Right cardiac atrium (tissue), 5 donors: ENCODE measurements at regions not wholly inside any gene's neighbourhood (a gene's known extent, or its start where the extent isn't known, plus 50 kb on each side); places are given as distances from the start of the nearest gene placed in this dataset.

Experiments
- ATAC-seq, 2 donors: fragments of 200-7000 bp; cut with Tn5 transposase; one replicate each; pipeline versions ENCODE4 v1.8.0 to v1.9.1; 2020; ENCODE audit warnings: moderate library complexity in 2 of 2, mild to moderate bottlenecking in 1 of 2
- DNase-seq, 3 donors: peaks; one replicate each; pipeline ENCODE4 v3.0.0-alpha.2; 2020
- H3K27ac ChIP-seq: one replicate; pipeline ENCODE4 v1.5.1; 2013; ENCODE audit warnings: mild to moderate bottlenecking, low read length, control low read depth, moderate library complexity
- H3K27me3 ChIP-seq: one replicate; pipeline ENCODE4 v1.6.1; 2013; ENCODE audit not compliant: control insufficient read depth, insufficient read depth
- H3K4me1 ChIP-seq: one replicate; pipeline ENCODE4 v1.6.1; 2013; ENCODE audit warnings: low read length; ENCODE audit not compliant: control insufficient read depth, insufficient read depth
- H3K4me3 ChIP-seq: one replicate; pipeline ENCODE4 v1.5.1; 2013; ENCODE audit warnings: low read length, control low read depth
- H3K9me3 ChIP-seq: one replicate; pipeline ENCODE4 v1.6.1; 2013; ENCODE audit warnings: low read length; ENCODE audit not compliant: control insufficient read depth
- WGBS: extraction: QIAGEN DNeasy Blood & Tissue Kit; methylation state at CpG from one replicate; pipeline ENCODE4 v1.1.7; 2013; 5-methylcytosine and 5-hydroxymethylcytosine counted together
- intact Hi-C, 4 donors: fragments of 100-400 bp; cut with DNase I; formaldehyde crosslinking; loops; one replicate each; pipeline versions ENCODE4 v1.11.0 to v1.14.0; 2022 to 2023
- donor health status: healthy with polysubstance abuse.
- donor health status: DM: no; HTN: yes; CAD: no.
- donor health status: DM: no; HTN: no; CAD: no.
- donor health status: DM: no; HTN: yes; CAD: no; lungs with severe emphysema.
- donor health status: DM: yes; HTN: yes; CAD: no.

DNA sequence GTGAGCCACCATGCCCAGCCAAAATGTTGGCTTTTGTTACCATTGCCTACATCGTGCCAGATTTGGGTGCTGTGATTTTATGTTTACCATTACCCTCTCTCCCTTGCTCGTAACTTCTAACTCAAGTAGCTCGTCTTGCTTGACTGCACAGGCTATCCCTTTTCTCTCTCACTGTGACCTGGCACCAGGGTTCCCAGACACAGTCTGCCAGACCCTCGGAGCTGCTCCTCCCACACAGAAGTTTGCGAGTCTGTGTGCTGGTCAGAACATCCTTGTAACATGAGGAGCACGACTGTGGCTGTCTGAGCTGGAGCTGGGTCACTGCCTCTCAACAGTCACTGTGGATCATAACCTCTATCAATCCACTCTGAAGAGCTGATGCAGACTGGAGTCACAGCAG is 152.5 kb upstream of the ACKR3 start:
- 77% methylated on average over 6 of the region's 6 CpGs for WGBS
- ATAC-seq = no peak
- intact Hi-C loops = no loop called here

DNA sequence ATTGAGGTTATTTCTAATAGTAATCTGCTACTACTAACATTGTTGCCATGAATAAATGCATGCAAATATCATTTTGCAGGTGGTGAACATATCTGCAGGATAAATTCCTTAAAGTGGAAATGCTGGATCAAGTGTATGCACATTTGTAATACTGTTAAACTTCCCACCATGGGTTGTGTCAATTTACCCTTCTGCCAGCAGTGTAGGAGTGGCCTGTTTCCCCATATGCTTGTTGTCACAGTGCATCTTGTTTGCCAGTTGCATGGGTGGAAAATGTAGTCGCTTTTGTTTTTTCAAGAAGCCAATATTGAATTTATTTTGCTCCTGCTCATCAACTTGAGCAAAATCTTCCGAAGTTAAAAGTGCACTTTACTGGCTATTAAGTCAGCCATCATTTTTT is 139.0 kb upstream of the ACKR3 start:
- Histone ChIP-seq H3K27ac (no peak overlapping the region), H3K27me3 (no peaks in the 10 kb centered on the region), H3K4me1 (no peaks in the 10 kb centered on the region), H3K9me3 (no peaks in the 10 kb centered on the region), H3K4me3 (no peak overlapping the region)
- ATAC-seq (no peak), DNase-seq (no peak)
- WGBS = 62% methylated on average over 2 of the region's 2 CpGs
- intact Hi-C loops = no loop called here

More for the DNA sequence above, 152.5 kb upstream of the ACKR3 start:
- Histone ChIP-seq H3K4me3 (no peak overlapping the region), H3K9me3 (no peaks in the 10 kb centered on the region), H3K27me3 (no peaks in the 10 kb centered on the region), H3K4me1 (no peaks in the 10 kb centered on the region), H3K27ac (no peak overlapping the region)
- no peak for DNase-seq

DNA sequence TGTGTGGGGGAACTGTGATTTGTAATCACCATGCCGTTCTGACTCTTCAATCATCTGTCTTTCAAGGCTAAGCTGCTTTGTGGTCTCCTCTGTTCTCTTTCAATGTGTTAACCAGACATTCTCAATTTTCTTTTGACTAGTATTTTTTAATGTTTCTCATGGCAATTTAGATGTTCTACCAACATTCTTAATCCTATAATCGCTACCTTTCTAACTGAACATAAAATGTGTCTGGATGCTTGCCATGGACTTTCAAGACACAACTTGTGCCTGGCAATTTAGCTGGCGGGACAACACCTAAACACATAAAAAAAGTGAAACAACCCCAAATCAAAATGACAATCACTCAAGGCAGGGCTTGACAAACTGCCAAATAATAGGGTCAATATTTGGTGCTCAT is 135.0 kb upstream of the ACKR3 start:
- DNase-seq = no peak
- H3K27me3 ChIP-seq = no peaks in the 10 kb centered on the region
- H3K4me1 ChIP-seq = no peaks in the 10 kb centered on the region
- ATAC-seq = no peak
- H3K4me3 ChIP-seq = no peak overlapping the region
- H3K9me3 ChIP-seq = no peaks in the 10 kb centered on the region
- WGBS = 84% methylated on average over 3 of the region's 3 CpGs
- intact Hi-C loops = no loop called here
- no peak overlapping the region for H3K27ac ChIP-seq

DNA sequence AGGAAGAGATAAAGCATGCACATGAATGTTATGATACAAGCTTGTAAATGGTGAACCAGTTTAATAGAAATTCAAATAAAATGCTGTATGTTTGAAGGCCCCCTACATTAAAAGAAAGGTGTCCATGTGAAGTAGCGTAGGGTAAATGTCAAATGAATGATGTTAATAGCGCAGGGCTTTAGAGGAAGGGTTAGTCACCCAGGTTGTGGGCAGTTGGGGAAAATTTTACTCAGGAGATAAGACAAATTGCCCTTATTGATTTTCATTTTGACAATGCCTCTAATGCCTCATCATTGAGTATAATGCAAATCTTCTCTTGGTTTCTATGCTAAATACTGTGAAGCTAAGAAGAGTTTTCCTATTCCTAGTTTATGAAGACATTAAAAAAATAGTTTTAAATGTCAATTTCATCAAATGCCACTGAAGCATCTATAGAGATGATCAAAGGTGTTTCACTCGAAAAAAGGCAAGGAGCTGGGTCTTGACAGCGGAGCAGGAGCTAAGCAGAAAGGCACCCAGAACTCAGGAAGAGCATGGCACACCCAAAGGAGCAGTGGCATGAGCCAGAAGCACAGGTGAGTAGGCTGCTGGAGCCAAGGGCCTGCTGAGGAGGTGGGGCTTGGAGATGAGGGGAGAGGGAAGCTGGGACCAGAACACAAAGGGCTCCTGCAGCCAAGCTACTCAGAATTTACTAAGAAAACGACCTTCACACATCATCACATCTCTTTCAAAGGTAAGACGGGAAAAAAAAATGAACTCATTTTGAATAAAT is 129.3 kb upstream of the ACKR3 start:
- intact Hi-C loops = no loop called here
- ATAC-seq = no peak
- WGBS = 76% methylated on average over 6 of the region's 6 CpGs

DNA sequence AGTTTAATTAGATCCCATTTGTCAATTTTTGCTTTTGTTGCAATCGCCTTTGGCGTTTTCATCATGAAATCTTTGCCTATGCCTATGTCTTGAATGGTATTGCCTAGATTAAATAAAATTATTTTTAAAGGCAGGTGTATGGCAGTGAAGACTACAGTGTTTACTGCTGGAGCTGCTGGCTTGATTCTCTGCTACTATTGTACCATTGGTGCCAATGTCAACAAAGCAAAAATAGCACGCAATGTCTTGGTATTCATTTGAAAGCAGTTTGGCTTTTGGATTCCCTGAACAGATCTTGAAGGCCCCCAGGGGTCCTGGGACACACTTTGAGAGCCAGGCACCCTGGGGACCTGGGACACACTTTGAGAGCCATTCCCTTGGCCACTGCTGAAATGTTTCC is 125.4 kb upstream of the ACKR3 start:
- Histone ChIP-seq H3K27me3 (no peaks in the 10 kb centered on the region), H3K4me3 (no peak overlapping the region), H3K4me1 (no peaks in the 10 kb centered on the region), H3K9me3 (no peaks in the 10 kb centered on the region), H3K27ac (no peak overlapping the region)
- DNase-seq (no peak), ATAC-seq (no peak)
- intact Hi-C loops = no loop called here
- WGBS = 80% methylated on average over 3 of the region's 3 CpGs

More for the DNA sequence above, 129.3 kb upstream of the ACKR3 start:
- no peaks in the 10 kb centered on the region for H3K27me3 ChIP-seq
- H3K4me3 ChIP-seq = no peak overlapping the region
- H3K9me3 ChIP-seq = no peaks in the 10 kb centered on the region
- H3K4me1 ChIP-seq = no peaks in the 10 kb centered on the region
- DNase-seq = no peak
- no peak overlapping the region for H3K27ac ChIP-seq

DNA sequence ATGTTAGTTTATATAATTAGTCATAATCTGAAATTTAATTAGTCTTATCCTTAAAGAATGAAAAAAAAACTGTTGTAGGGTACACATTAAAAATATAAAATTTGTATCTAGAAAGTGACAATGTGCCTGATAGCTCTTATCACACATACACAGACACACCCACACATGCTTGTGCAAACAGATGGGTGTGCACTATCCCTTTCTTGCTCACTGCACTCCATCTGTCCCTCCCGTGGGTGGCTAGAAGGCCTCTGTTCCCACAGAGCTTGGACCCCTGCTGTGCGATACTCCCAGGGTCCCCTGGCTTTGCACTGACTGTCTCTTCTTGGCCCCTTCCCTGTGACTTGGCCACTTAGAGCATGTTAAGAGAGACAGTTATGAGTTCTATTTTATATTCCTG is 123.9 kb upstream of the ACKR3 start:
- H3K4me3 ChIP-seq = no peak overlapping the region
- no peaks in the 10 kb centered on the region for H3K27me3 ChIP-seq
- H3K27ac ChIP-seq = no peak overlapping the region
- ATAC-seq = no peak
- H3K9me3 ChIP-seq = no peaks in the 10 kb centered on the region
- no peak for DNase-seq
- WGBS = 71% methylated on average over 2 of the region's 2 CpGs
- intact Hi-C loops = no loop called here
- no peaks in the 10 kb centered on the region for H3K4me1 ChIP-seq

DNA sequence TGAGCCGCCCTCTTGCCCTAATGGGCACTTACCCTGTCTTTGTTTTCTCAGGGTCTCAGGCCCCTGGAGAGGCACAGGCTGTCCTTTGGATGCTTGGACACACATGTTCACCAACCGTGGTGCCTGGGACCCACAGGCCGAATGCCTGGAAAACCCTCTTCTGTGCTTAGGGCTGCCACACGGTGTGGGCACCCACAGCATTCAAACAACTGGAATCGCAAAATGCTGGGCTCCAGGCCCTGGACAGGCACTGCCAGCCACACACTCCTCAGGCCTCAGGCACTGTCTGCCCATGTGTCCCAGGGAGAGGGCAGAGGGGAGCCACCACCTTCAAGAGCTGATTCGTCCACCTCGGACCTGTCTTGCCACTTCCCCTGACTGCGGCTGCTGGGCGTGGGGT is 123.1 kb upstream of the ACKR3 start:
- Histone ChIP-seq H3K4me1 (no peaks in the 10 kb centered on the region), H3K27ac (no peak overlapping the region), H3K4me3 (no peak overlapping the region), H3K27me3 (no peaks in the 10 kb centered on the region), H3K9me3 (no peaks in the 10 kb centered on the region)
- WGBS = 95% methylated on average over 9 of the region's 9 CpGs
- DNase-seq (no peak), ATAC-seq (no peak)
- intact Hi-C loops = no loop called here

DNA sequence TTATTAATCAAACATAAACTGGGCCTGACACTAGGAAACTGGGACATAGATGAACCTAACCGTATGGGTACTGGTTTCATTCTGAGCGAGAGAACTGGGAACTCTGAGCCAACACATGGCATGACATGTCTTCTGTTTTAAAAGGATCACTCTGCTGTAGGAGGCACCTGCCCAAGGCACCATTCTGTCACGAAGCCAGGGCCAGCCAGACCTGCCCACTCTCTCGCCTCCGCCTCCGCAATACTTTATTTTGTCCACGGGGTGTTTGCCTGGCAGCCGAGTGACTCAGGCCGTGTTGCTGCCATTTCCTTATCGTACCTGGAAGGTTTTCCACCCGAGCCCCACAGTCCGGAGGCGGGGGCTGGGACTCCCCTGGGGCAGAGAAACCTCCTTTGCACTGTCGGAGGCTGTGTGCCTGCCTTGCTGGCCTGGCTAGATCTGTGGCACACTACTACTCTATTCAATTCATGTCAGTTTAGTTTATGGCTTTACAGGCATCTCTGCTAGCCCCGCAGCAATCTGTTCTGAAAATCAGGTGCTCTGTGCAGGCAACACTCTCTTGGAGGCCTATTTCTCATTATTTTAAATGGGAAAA is 120.4 kb upstream of the ACKR3 start:
- ATAC-seq (no peak), DNase-seq (no peak)
- Histone ChIP-seq H3K9me3 (no peaks in the 10 kb centered on the region), H3K4me3 (no peak overlapping the region), H3K27ac (no peak overlapping the region), H3K4me1 (no peaks in the 10 kb centered on the region), H3K27me3 (no peaks in the 10 kb centered on the region)
- WGBS = 76% methylated on average over 15 of the region's 15 CpGs
- intact Hi-C loops = no loop called here

DNA sequence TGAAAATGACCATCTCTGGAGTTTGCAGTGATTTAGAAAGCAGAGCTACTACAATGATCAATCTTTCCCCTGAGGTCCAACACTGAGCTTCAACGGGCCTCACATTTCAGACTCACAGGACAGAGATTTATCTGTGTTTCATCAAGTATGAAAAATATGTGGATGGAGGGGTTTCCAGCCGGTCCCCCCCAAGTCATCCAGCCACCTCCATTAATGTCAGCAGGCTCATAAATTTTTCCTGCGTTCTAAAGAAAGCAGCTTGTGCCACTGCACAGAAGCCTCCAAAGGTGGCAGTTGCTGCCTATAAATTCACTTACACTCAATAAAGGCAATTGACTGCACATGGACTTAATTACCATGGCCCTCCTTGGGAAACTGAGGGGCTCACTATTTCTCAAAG is 117.4 kb upstream of the ACKR3 start:
- intact Hi-C loops = no loop called here
- H3K4me1 ChIP-seq = no peaks in the 10 kb centered on the region
- ATAC-seq = no peak
- no peaks in the 10 kb centered on the region for H3K27me3 ChIP-seq
- no peak overlapping the region for H3K27ac ChIP-seq
- DNase-seq = no peak
- no peak overlapping the region for H3K4me3 ChIP-seq
- WGBS = 70% methylated on average over 3 of the region's 3 CpGs
- H3K9me3 ChIP-seq = no peaks in the 10 kb centered on the region

DNA sequence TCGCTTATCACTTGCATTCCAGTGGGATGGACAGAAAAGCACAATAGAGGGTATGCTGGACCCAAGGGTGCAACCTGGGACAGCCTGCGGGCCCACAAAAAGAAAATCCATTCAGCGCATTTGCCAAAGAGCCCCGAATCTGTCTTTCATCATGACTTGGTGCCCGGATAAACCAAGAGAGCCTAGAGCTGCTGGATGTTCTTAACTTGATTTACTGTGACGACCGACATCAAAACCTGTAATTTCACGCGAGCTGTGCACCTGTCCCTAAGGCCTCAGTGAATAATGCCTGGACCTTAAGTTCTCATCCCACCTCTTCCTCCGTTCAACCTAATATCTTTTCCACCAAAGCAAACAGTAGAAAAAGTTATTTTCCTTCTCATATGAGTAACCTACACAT is 115.5 kb upstream of the ACKR3 start:
- Histone ChIP-seq H3K4me1 (no peaks in the 10 kb centered on the region), H3K9me3 (no peaks in the 10 kb centered on the region), H3K27ac (no peak overlapping the region), H3K27me3 (no peaks in the 10 kb centered on the region), H3K4me3 (no peak overlapping the region)
- intact Hi-C loops = no loop called here
- DNase-seq = no peak
- ATAC-seq = no peak
- 93% methylated on average over 10 of the region's 10 CpGs for WGBS

DNA sequence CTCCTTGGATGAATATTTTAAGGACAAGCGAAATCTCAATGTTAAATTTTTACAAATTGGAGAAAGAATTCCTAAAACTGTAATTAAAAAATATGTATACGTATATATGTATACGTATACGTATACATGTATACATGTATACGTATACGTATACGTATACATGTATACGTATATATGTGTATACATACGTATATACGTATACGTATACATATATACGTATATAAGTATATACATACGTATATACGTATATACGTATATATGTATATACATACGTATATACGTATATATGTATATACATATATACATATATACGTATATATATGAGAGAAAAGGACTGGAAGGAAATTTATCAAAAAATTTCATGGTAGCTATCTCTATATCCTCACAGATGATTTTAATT is 110.2 kb upstream of the ACKR3 start:
- Histone ChIP-seq H3K9me3 (no peaks in the 10 kb centered on the region), H3K4me3 (no peak overlapping the region), H3K27ac (no peak overlapping the region), H3K27me3 (no peaks in the 10 kb centered on the region), H3K4me1 (no peaks in the 10 kb centered on the region)
- ATAC-seq (no peak), DNase-seq (no peak)
- intact Hi-C loops = no loop called here
- WGBS = 95% methylated on average over 18 of the region's 18 CpGs

DNA sequence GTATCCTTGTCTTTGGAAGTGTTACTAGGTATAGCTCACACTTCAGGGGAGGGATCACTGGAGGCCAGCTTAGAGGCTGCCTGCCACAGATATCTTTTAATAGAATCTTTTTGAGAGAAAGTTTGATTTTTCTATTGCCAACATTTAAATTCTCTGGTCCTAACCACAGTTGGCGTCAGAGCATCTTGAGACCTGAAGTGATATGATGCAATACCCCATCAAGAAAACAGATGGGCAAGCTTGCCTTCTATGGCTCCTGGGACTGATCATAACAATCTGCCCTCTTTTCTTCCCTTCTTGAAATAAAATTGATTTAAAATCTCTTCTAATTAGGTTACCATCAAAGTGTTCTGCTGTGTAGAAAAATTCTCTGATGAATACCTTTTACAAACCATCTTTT is 105.5 kb upstream of the ACKR3 start:
- ATAC-seq (no peak), DNase-seq (no peak)
- Histone ChIP-seq H3K4me1 (no peaks in the 10 kb centered on the region), H3K9me3 (no peaks in the 10 kb centered on the region), H3K27me3 (no peaks in the 10 kb centered on the region), H3K27ac (no peak overlapping the region), H3K4me3 (no peak overlapping the region)
- WGBS = 93% methylated on average over 1 of the region's 1 CpG
- intact Hi-C loops = no loop called here
